Erythroblast (primary cell): ENCODE measurements at regions not wholly inside any gene's neighbourhood (a gene's known extent, or its start where the extent isn't known, plus 50 kb on each side); places are given as distances from the start of the nearest gene placed in this dataset.

Experiments used
- DNase-seq, 2 experiments: peaks; one replicate each; lab custom pipeline; 2025; lab: John Stamatoyannopoulos, UW
- GATA1 ChIP-seq: IDR thresholded peaks from 2 replicates; pipeline ENCODE4 v1.6.1; 2011; ENCODE audit warnings: low read depth, mild to moderate bottlenecking, control low read depth, low read length, moderate library complexity
- POLR2A ChIP-seq: IDR thresholded peaks from 2 replicates; pipeline ENCODE4 v1.6.1; 2011; ENCODE audit warnings: mild to moderate bottlenecking, low read length

DNA sequence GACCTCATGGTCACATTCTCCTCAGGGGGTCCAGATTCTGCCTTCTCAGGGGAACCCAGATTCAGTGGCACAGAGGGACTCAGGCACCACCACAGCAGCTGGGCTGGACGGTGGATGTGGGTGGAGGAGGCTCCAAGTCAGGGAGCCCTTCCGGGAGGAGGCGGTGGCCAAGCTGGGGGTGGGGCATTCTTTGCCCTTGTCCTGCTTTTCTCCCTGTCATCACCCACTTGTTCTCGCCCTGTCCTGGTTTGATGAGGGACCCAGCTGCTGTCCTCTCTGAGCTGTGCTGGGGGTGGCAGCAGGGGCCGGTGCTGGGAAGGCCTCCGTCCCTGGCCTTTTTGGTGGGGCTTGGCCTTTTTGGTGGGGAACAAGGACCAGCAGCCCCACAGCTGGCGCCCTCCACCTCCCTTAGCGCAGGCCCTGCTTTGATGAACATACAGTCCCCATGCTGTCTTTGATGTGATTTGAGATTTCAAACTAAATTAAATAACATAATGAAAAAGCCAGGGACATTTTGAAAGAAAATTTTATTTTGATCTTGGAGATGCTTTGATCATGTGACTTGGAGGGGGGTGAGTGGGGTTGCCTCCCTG lies 1168.2 kb downstream of the BRD1 start:
- TF ChIP-seq POLR2A (no peak), GATA1 (no peak)
- no peak for DNase-seq

- DNase-seq: no peak
- TF ChIP-seq POLR2A: no peak
- no peak for TF ChIP-seq GATA1
Observed at GRCh38 chr22:48658871-48659270, 1168.8 kb downstream of the BRD1 start.

DNA sequence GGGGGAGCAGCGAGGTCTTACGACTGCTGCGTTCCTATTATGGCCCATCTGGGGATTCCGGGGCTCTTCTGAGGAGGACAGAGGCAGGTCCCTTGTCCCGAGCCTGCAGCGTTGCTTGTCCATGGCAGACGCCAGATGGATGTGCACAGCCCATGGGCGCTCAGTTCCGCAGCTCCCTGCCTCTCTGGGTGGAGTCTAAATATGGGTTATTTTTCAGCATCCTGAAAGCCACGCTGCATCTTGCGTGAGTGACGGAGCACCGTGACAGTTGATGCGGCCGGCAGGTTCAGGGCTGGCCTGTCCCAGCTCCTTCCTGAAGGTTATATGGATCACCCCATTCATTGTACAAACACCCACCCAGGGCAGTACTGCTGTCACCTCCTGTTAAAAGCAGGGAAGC lies 1169.4 kb downstream of the BRD1 start:
- TF ChIP-seq GATA1: no peak
- no peak for TF ChIP-seq POLR2A
- no peak for DNase-seq

GRCh38 chr22:48654492-48654891 lies 1173.2 kb downstream of the BRD1 start:
- DNase-seq: no peak
- TF ChIP-seq GATA1: no peak
- no peak for TF ChIP-seq POLR2A

DNA sequence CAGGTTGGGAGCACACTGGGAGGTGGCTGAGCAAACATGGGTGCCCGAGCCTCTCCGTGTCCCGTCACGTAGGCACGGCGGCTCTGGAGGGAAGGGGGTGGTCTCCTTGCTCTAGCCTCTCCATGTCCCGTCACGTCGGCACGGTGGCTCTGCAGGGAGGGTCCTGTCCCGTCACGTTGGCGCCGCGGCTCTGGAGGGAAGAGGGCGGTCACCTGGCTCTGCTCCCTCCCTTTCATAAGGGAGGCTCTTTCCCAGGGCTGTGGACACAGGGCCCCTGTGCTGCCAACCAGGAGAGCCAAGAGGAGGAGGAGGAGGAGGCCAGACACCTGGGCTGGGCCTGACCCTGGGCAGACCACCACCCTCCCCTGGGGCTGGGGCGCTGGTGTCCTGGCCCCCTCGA lies 1173.7 kb downstream of the BRD1 start:
- no peak for DNase-seq
- TF ChIP-seq GATA1 (no peak), POLR2A (no peak)

DNA sequence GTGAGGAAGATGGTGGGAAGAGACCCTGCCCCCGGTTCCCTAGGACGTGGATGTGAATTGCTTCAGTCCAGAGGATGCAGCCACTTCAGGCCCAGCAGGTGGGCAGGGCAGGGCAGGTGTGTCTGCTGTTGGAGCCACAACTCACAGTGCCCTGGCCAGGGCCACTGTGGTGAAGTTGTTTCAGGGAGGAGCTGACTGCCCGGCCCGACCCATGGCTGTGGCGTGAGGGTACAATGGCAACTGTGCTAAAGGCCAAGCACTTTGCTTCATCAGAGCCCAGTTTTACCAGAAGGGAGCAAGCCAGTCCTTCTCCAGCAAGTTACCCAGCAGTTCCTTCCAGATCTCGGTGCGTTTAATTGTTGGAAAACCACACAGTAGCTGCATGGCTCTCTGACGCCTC lies 1174.4 kb downstream of the BRD1 start:
- TF ChIP-seq POLR2A (no peak), GATA1 (no peak)
- DNase-seq: no peak

- DNase-seq: no peak
- TF ChIP-seq POLR2A (no peak), GATA1 (no peak)
Observed at GRCh38 chr22:48652796-48653195, 1174.9 kb downstream of the BRD1 start.

- TF ChIP-seq POLR2A (no peak), GATA1 (no peak)
- DNase-seq: no peak
Observed at GRCh38 chr22:48651981-48652538, 1175.6 kb downstream of the BRD1 start.

DNA sequence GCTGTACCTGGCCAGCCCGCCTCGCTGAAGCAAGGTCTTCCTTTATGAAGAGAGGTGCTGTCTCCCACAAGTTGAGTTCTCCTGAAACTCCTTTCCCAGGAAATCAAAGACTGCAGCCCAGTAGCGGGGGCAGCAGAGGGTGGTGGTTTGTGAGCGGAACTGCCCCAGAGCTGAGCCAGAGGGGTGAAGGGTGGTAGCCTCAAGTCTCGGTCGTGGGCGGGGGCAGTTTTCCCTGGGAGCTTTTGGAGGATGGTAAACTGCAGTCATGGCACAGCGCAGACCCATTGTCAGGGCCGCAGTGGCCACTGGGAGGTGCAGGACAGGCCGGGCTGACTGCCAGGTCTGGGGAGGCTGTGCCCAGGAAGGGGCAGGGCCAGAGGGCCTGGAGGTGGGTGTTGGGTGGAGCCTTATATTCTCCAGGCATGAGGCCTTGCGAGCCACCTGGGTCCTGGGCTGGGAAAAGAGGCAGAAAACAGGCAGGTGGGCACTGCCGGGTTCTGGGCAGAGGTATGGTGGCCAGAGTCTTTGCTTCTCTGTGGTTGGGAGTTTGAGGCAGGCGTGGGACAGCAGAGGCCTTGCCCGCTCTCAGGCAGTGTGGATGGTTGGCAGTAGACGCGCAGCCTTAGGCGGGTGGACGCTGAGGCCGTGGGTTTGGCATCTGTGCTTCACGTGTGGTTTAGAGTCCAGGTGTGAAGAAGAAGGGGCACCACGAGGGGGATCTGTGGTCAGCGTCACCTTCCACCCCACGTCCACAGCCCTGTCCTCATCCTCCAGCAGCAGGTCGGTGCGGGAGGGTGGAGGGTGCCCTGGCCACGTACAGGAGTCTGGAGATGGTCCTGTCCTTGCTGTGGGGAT lies 1176.4 kb downstream of the BRD1 start:
- no peak for TF ChIP-seq GATA1
- DNase-seq: no peak

GRCh38 chr22:48650323-48651035 lies 1177.2 kb downstream of the BRD1 start:
- TF ChIP-seq POLR2A (no peak), GATA1 (no peak)
- DNase-seq: no peak

DNA sequence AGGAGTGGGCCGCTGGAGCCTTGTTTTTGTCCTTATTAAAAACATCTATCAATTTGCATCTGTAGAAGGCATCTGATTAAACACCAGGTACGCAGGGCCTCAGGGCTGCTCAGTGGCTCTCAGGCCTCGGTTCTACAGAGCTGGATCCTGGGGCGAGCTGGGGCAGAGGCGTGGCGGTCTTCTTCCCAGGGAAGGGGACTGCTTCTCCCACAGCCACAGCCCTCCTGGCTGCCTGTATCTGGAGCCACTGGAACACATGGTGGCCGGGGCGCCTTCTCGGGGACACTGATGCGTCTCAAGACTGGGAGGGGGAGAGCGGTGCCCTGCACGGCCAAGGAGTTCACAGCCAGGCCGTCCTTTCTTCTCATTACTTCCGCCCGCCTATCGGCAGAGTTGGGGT lies 1178.2 kb downstream of the BRD1 start:
- no peak for DNase-seq
- TF ChIP-seq GATA1 (no peak), POLR2A (no peak)

DNA sequence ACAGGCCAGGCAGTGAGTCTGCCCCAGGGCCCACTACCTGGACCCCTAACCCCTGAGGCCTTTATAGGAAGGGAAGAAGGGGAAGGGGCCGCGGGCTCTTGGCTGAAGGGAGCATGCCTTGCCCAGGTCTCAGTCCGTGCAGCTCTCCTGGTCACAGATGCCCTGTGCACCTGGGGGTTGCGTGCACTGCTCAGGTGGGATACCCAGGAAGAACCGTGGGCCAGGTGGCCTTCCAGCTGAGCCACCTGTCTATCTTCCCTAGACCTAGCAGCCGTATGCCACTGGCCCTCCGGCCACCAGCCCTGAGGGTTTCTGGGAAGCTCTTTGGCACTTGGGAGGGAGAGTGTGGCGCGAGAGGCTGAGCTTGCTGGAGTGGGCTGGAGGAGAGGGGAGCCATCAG lies 1178.6 kb downstream of the BRD1 start:
- DNase-seq: no peak
- no peak for TF ChIP-seq POLR2A
- TF ChIP-seq GATA1: no peak

- TF ChIP-seq GATA1 (no peak), POLR2A (no peak)
- no peak for DNase-seq
Observed at GRCh38 chr22:48647606-48648515, 1179.8 kb downstream of the BRD1 start.
